Right lobe of liver (tissue), 4 donors: ENCODE measurements at regions not wholly inside any gene's neighbourhood (a gene's known extent, or its start where the extent isn't known, plus 50 kb on each side); places are given as distances from the start of the nearest gene placed in this dataset.

Experiments
- CTCF ChIP-seq, 4 donors: fragments of 200-600 bp in 3 of 4; fragments of 450-650 bp in 1 of 4; IDR thresholded peaks; one replicate each; pipeline versions ENCODE4 v1.5.1 to v1.8.0; 2016 to 2022; ENCODE audit warnings: antibody characterized with exemption in 4 of 4, mild to moderate bottlenecking in 2 of 4
- POLR2A ChIP-seq: fragments of 450-650 bp; IDR thresholded peaks from one replicate; pipeline ENCODE4 v1.6.1; 2017; ENCODE audit warnings: antibody characterized with exemption, mild to moderate bottlenecking
- donor health status: DM: no; HTN: no; CAD: no.
- donor health status: DM: no; HTN: no; CAD: no.
- donor health status: DM: no; HTN: yes; CAD: no.

- no peak for TF ChIP-seq CTCF (IDR thresholded peaks at IDR 0.05)
- no peak for TF ChIP-seq POLR2A
Observed at GRCh38 chr18:67924656-67925055, 408.1 kb upstream of the DSEL start.
